ENCODE measurements at regions not wholly inside any gene's neighbourhood (a gene's known extent, or its start where the extent isn't known, plus 50 kb on each side); places are given as distances from the start of the nearest gene placed in this dataset.
A peak's percentile ranks its signal among the peaks of the same experiment; 100 is the strongest.

DNA sequence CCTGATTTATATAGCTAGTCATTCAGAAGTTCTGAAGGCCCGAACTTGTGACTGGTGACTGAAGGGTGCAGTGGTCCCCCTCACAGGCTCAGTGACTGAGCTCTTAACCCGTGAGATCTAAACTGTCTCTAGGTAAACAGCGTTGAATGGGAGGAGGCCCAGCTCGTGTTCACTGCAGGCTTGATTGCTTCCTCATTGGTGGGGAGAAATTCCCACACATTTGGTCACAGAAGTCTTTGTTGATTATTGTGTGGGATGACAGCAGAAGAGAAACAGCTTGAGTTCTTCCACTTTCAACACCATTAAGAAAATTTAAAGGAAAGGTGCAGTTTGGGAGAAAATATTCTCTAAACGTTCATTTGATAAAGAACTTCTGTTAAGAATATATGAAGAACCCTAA, 1178.0 kb downstream of the UQCRFS1 start:
- Histone ChIP-seq H3K36me3 (no peaks in the 10 kb centered on the region), H3K4me3 (no peak overlapping the region), H3K27me3 (no peaks in the 10 kb centered on the region), H3K9me3 (replicated peaks) (no peaks in the 10 kb centered on the region), H3K27ac (no peak overlapping the region), H3K4me1 (no peaks in the 10 kb centered on the region)
- DNase-seq, result no peak

DNA sequence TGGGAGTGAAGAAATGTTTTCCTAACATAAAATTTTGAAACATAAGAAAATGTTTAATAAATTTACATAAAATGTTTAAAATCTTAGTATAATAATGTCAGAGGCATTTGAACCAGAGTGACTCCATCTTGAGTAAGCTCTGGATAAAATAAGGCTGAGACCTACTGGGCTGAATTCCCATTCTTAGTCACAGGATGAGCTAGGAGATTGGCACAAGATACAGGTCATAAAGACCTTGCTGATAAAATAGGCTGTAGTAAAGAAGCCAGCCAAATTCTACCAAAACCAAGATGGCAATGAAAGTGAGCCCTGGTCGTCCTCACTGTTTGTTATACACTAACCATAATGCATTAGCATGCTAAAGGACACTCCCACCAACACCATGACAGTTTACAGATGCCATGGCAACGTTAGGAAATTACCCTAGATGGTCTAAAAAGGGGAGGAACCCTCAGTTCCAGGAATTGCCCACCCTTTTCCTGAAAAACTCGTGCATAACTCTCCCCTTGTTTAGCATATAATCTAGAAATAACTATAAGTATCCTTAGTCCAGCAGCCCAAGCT, 1184.0 kb downstream of the UQCRFS1 start:
- no peak overlapping the region for H3K27ac ChIP-seq
- no peaks in the 10 kb centered on the region for H3K4me1 ChIP-seq
- H3K4me3 ChIP-seq, result no peak overlapping the region
- no peaks in the 10 kb centered on the region for H3K27me3 ChIP-seq
- no peak for DNase-seq
- H3K36me3 ChIP-seq, result no peaks in the 10 kb centered on the region
- no peaks in the 10 kb centered on the region for H3K9me3 ChIP-seq (replicated peaks)

DNA sequence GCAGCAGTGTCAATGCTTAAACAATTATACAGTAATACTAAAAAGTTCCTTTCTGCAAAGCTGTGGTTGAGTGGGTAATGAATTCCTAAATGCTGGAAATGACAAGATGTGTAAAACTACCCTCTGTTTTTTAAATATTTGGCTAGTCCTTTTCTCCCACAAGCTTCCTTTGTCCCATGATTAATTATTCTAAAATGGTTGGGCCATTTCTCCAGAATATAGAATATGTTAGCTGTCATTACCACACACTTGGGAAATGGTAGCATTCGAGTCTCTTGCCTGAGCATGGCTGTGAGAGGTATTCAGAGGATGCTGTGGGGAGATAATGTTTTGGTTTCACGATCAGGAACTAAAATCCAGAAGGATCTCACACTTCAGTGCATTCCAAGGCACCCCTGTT, 1185.8 kb downstream of the UQCRFS1 start:
- no peak for DNase-seq
- Histone ChIP-seq H3K27ac (no peak overlapping the region), H3K4me1 (no peaks in the 10 kb centered on the region), H3K9me3 (replicated peaks) (no peaks in the 10 kb centered on the region), H3K4me3 (no peak overlapping the region), H3K36me3 (no peaks in the 10 kb centered on the region), H3K27me3 (no peaks in the 10 kb centered on the region)

DNA sequence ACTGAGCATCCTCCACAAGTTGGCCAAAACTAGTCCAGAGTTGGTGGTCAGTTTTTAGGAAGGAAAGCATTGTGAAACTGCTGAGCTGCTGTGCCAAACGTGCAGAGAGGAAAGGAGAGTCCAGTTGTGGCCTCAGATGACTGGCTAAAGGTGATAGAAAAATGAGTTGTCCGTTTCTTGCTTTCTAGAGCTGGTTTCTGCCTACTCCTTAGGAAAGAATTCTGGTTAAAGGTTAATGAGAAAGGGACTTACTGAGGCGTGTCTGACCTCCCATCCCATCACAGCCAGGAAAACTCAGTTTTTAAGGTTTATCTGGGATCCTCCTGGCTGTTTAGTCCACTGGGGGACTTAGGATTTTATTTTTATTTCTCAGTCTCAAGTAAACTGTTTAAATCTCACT, 1186.3 kb downstream of the UQCRFS1 start:
- H3K27ac ChIP-seq, result no peak overlapping the region
- no peaks in the 10 kb centered on the region for H3K9me3 ChIP-seq (replicated peaks)
- no peaks in the 10 kb centered on the region for H3K36me3 ChIP-seq
- DNase-seq, result no peak
- no peaks in the 10 kb centered on the region for H3K27me3 ChIP-seq
- no peak overlapping the region for H3K4me3 ChIP-seq
- no peaks in the 10 kb centered on the region for H3K4me1 ChIP-seq

DNA sequence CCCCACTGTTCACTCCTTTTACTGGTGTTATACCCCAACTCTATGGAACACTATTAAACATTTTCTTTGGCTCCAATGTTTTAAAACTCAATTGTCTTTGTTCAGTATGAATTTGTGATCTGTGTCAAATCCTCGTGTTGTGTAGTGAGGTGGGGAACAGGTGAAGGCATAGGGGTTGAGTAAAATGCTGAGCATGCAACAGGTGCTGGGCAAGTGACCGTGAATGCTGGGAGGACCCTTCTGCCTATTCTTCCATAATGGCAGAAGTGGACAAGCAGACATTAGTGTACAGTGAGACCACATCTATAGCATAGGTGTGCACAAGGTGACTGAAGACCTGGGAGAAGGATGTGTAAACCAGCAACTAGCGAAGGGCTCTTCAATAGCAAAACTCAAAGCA, 1188.0 kb downstream of the UQCRFS1 start:
- no peak overlapping the region for H3K4me3 ChIP-seq
- no peaks in the 10 kb centered on the region for H3K36me3 ChIP-seq
- no peaks in the 10 kb centered on the region for H3K9me3 ChIP-seq (replicated peaks)
- H3K27ac ChIP-seq, result no peak overlapping the region
- no peak for DNase-seq
- H3K4me1 ChIP-seq, result no peaks in the 10 kb centered on the region
- H3K27me3 ChIP-seq, result no peaks in the 10 kb centered on the region

DNA sequence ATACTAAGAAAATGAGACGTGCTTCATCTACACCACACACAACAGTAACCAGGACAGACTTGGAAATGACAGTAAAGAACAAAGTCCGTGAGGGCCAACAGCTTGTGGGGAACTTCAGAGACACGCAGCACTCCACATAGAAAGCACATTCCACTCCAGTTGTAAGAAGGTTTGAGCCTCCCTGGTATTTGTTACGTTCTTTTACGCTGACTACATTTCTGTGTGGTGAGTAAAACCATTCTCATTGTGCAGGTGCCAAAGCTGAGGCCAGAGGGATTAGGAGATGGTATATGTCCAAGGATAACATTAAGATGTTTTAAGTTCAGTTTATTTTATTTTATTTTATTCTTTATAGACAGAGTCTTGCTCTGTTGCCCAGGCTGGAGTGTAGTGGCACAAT, 1189.9 kb downstream of the UQCRFS1 start:
- H3K9me3 ChIP-seq (replicated peaks), result no peaks in the 10 kb centered on the region
- 0 out of 2 replicates have a peak, but pooled peaks cover 6% of the 10 kb centered on the region for H3K27me3 ChIP-seq
- DNase-seq, result no peak
- H3K36me3 ChIP-seq, result no peaks in the 10 kb centered on the region
- no peaks in the 10 kb centered on the region for H3K4me1 ChIP-seq
- H3K4me3 ChIP-seq, result no peak overlapping the region
- no peak overlapping the region for H3K27ac ChIP-seq

DNA sequence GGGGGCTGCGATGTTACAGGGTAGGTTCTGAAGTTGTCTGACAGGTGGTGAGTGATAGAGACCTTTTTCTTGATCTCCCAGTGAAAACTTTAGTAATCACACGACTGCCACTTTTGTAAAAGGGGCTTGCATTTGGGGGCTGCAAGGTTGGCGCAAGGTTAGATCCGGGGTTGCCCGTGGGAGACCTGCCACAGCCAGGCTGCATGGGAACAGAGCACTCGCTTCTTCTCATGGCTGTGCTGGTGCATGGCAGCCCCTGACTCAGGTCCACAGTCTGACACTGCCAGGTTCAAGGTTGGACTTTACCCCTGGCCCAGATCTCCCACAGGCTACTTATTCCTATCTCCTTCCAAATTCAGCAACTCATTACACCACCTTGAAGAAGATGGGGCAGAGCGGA, 1190.4 kb downstream of the UQCRFS1 start:
- H3K4me1 ChIP-seq, result no peaks in the 10 kb centered on the region
- DNase-seq, result no peak
- H3K27ac ChIP-seq, result no peak overlapping the region
- no peaks in the 10 kb centered on the region for H3K9me3 ChIP-seq (replicated peaks)
- H3K27me3 ChIP-seq, result 0 out of 2 replicates have a peak, but pooled peaks cover 6% of the 10 kb centered on the region
- no peak overlapping the region for H3K4me3 ChIP-seq
- no peaks in the 10 kb centered on the region for H3K36me3 ChIP-seq

DNA sequence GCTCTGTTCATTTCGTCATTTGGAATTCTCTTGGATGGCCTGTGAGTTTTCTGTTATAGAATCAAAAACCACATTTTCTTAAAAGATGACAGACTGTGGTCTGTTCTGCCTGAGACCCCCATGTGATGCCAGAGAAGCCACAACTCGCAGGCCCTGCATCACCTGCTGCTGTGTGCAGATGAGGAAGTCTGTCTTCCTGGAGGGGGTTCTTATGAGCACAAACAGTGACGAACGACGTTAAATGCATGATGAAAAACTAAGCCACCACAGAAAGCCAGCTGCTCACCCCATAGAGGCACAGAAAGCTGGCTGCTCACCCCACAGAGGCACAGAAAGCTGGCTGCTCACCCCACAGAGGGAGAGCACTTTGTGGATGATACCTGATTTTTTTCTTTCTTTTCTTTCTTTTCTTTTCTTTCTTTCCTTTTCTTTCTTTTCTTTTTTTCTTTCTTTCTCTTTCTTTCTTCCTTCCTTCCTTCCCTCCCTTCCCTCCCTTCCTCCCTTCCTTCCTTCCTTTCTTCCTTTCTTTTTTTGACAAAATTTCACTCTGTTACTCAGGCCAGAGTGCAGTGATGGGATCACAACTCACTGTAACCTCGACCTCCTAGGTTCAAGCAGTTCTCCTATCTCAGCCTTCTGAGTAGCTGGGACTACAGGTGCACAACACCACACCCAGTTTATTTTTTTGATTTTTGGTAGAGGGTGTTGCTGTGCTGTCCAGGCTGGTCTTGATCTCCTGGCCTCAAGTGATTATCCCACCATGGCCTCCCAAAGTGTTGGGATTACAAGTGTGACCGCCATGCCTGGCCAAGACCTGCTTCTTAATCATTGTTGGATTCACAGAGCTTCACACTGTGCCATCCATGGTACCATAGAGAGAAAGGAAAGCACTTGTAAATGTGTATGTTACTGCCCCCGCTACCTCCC, 1191.4 kb downstream of the UQCRFS1 start:
- no peak for DNase-seq
- Histone ChIP-seq H3K36me3 (no peaks in the 10 kb centered on the region), H3K27me3 (0 out of 2 replicates have a peak, but pooled peaks cover 6% of the 10 kb centered on the region), H3K9me3 (replicated peaks) (no peaks in the 10 kb centered on the region), H3K4me3 (no peak overlapping the region), H3K27ac (no peak overlapping the region), H3K4me1 (no peaks in the 10 kb centered on the region)

DNA sequence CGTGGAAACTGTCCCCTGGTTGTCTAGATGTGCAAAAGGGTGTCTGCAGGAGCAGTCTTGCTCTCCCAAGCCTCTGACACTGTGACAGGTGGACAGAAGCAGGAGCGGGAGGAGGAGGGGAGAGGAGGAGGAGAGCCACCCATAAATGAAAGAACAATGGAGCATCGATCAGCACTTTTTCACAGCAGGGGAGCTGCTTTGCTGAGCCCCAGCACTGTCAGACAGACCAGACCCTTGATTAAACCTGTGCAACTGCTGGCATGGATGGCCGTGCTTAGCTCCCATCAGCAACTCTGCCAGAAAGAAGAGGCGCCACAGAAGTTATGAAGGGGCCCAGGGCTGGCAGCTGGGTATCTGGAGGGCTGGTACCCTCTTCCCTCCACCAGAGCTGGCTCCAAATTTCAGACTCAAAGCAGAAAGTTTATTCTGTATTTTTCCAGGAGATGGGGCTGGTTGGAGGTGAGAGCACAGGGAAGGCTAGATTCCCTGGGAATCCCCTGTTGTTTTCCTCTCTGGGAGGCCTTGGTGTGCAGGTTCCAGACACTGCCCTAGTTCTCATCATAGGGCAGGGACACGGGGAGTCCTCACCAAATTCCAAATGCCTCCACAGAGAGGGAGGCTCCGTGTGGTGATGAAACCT, 1192.2 kb downstream of the UQCRFS1 start:
- Histone ChIP-seq H3K9me3 (replicated peaks) (no peaks in the 10 kb centered on the region), H3K4me1 (no peaks in the 10 kb centered on the region), H3K27ac (no peak overlapping the region), H3K36me3 (no peaks in the 10 kb centered on the region), H3K27me3 (0 out of 2 replicates have a peak, but pooled peaks cover 6% of the 10 kb centered on the region), H3K4me3 (no peak overlapping the region)
- no peak for DNase-seq

DNA sequence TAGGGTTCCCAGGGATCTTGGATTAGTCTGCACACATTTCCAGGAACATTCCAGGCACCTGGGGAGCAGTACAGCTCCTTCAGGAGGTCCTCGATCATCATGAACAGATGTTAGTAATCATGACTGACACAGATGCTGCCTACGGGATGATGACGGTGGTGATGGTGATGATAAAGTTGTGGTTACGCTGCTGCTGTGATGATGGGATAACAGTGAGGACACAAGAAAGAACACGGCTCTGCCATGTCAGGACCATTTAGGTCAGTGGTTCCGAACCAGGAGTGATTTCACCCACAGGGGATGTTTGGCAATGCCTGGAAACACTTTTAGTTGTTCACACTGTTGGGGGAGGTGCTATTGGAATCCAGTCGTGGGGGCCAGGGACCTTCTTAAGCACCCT, 1193.0 kb downstream of the UQCRFS1 start:
- Histone ChIP-seq H3K4me1 (no peaks in the 10 kb centered on the region), H3K36me3 (no peaks in the 10 kb centered on the region), H3K9me3 (replicated peaks) (no peaks in the 10 kb centered on the region), H3K4me3 (no peak overlapping the region), H3K27ac (no peak overlapping the region), H3K27me3 (0 out of 2 replicates have a peak, but pooled peaks cover 6% of the 10 kb centered on the region)
- no peak for DNase-seq

DNA sequence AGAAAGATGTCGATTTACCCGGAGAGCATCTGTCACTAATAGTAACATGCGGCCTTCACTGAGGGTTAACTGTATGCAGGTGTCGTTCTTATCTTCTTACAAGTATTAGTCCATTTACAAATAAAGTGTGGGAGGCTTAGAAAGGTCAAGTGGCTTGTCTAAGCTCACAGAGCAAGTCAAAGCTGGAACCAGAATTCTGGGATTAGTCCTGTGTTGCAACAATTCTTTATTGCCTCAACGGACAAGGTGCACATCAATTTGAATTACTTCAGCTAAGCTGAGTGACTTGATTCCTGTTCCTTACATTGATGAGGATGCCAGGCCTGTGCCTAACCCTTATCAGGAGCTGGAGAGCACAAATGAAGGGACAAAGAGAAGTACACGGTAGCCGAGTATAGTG, 1193.6 kb downstream of the UQCRFS1 start:
- Histone ChIP-seq H3K27ac (no peak overlapping the region), H3K36me3 (no peaks in the 10 kb centered on the region), H3K4me1 (no peaks in the 10 kb centered on the region), H3K27me3 (0 out of 2 replicates have a peak, but pooled peaks cover 6% of the 10 kb centered on the region), H3K4me3 (no peak overlapping the region), H3K9me3 (replicated peaks) (no peaks in the 10 kb centered on the region)
- DNase-seq, result no peak

DNA sequence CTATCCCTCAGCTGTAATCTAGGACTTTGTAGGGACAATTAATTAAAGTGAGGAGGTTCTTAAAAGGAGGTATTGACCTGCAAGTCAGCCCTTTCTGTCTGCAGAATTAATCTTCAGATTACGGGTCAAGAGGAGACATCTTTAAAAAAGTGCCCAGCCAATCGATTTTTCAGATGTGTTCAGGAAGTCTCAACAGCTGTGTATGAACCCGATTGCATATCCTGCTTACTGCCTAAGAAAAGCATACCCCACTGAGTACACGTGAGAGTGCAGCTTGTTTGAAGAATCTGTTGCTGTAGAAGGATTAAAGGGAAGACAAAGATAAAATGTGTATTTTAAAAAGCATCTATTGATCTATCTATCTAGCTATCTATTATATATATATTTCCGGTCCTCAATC, 1194.5 kb downstream of the UQCRFS1 start:
- Histone ChIP-seq H3K27me3 (0 out of 2 replicates have a peak, but pooled peaks cover 6% of the 10 kb centered on the region), H3K4me3 (no peak overlapping the region), H3K9me3 (replicated peaks) (no peaks in the 10 kb centered on the region), H3K36me3 (no peaks in the 10 kb centered on the region), H3K27ac (no peak overlapping the region), H3K4me1 (no peaks in the 10 kb centered on the region)
- DNase-seq, result no peak

DNA sequence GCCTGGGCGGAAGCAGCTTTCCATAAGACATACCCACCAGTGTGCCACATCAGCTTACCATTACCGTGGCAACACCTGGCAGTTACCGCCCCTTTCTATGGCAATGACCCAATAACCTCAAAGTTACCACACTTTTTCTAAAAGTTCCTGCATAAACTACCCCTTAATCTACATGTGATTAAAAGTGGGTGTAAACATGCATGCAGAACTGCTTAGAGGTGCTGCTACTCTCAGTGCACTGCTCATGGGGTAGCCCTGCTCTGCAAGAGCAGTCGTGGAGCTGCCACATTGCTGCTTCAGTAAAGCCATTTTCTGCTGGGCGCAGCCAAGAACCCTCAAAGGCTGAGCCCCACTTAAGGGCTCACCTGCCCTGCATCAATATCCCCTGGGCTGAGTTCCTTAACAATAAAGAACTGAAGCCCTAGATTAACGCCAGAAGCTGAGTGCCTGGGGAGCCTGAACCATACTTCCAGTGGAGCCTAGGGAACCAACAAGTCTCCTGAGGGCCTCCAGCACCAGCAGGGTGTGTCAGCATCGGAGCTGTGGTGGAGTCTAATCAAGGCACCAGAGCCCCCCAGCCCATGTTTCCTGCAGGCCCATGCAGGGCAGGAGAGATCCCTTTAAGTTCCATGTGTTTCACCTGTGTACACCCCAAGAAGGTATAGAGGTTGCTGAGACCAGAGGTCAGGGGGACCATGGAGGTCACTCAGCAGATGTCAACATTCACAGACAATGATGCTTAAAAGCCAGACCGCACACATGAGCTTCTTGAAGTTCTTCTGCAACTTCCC, 1198.1 kb downstream of the UQCRFS1 start:
- H3K4me1 ChIP-seq, result no peaks in the 10 kb centered on the region
- no peaks in the 10 kb centered on the region for H3K9me3 ChIP-seq (replicated peaks)
- H3K27me3 ChIP-seq, result 0 out of 2 replicates have a peak, but pooled peaks cover 6% of the 10 kb centered on the region
- no peak overlapping the region for H3K27ac ChIP-seq
- no peak for DNase-seq
- no peaks in the 10 kb centered on the region for H3K36me3 ChIP-seq
- H3K4me3 ChIP-seq, result no peak overlapping the region

DNA sequence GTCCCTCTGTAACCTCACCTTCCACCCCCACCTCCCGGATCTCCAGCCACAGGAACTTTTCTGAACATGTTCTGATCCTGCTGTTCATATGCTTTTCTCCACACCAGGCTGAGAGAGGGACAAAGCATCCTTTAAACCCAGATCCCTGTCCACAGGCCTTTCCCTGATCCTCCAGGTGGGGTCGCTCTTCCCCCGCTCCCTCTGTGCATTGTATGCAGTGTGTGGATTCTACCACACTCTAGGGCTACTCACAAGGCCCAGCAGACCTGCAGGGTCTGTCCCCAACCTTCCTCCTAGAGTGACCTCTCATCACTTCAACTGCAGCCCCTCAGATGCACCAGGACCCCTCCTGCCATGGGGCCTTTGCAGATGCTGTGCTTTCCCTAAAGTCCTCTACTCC, 1200.6 kb downstream of the UQCRFS1 start:
- Histone ChIP-seq H3K27ac (no peak overlapping the region), H3K4me3 (no peak overlapping the region), H3K36me3 (no peaks in the 10 kb centered on the region), H3K4me1 (no peaks in the 10 kb centered on the region), H3K9me3 (replicated peaks) (no peaks in the 10 kb centered on the region), H3K27me3 (no peaks in the 10 kb centered on the region; the same call in 1 of the 2 replicates)
- peak in 1 of 2 experiments; percentile 28 for DNase-seq
